Fibroblast of the conjunctiva (primary cell): ENCODE measurements at regions not wholly inside any gene's neighbourhood (a gene's known extent, or its start where the extent isn't known, plus 50 kb on each side); places are given as distances from the start of the nearest gene placed in this dataset.
"Not testable (repeated sequence)": the region's sequence is repeated elsewhere in the genome, so short reads cannot be mapped to it uniquely, and the experiment has no call there.

Source experiments
- DNase-seq: peaks from one replicate; pipeline ENCODE4 v3.0.0-alpha.2; 2010; ENCODE audit warnings: low read depth

GRCh38 chr3:152153115-152153514 is 115.6 kb upstream of the MBNL1 start:
- DNase-seq, result not testable (repeated sequence)

DNA sequence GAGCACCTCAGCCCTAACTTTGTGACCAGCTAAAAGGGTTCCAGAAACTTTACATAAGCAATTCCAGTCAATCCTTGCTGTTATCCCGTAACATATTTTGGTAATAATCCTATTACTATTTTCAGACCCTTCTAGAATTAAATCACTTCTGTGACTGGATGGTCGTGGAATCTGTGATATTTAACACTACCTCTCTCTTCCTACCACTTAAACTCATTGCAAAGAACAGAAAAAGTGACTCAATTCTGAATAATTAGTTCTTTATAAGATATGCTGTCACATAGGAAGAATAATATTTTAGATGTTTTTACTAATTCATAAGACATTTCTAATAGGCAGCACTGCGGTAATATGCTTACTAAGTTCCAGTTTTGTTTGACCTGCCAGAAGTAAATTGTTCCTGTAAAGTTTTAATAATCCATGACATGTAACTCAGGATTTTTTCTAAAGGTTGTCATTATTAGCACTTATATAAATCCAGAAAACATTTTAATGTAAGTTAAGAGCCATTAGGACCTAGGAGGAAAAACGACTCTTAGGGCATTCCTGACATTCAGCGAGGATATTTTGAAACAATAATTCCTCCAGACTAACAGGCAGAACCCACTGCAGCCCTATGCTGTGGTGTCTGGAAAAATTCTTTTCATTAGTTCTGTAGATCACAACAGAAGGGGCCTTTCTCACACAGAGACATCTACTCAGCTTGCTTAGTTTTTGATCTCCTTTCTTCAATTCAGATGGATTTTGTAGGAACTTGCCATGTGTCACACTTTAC is 113.3 kb upstream of the MBNL1 start:
- DNase-seq, result no peak

DNA sequence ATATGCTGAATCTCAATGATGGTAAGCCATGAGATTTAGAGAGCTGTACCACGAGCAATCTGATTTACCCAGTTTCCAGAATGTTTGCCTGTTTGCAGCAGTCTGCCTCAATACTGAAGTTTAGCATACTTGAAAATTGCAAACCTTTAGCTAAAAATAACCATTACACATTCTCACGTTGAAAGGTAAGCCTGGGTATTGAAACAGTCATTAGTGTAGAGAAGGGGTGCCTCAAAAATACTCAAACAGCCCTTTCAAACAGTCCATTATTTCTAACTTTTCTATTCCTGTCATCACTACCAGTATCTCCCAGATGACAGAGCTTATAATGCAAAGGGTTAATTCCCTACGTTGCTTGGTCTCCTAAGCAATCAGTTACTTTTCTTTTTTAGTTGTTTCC is 111.8 kb upstream of the MBNL1 start:
- DNase-seq, result no peak

- no peak for DNase-seq
Measured at GRCh38 chr3:152157337-152157736, 111.4 kb upstream of the MBNL1 start.

DNA sequence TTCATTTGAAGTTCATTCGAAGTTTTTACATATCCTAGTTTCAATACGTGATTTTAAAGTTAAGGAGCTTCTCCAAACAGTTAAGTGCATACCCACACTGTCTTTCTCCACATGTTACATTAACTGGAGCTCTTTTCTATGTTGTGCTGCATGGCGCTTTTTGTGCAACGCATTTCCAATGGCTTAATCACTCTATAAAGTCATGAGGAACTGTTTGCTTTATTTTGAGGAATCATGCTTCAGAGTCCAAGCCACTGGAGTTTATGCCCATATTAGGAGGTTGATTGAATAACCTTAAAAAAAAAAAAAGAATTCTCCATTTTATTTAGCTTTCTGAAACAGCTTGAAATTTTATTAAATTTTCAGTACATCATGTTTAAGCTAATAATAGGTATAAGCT is 109.4 kb upstream of the MBNL1 start:
- DNase-seq, result peak; percentile 49

DNA sequence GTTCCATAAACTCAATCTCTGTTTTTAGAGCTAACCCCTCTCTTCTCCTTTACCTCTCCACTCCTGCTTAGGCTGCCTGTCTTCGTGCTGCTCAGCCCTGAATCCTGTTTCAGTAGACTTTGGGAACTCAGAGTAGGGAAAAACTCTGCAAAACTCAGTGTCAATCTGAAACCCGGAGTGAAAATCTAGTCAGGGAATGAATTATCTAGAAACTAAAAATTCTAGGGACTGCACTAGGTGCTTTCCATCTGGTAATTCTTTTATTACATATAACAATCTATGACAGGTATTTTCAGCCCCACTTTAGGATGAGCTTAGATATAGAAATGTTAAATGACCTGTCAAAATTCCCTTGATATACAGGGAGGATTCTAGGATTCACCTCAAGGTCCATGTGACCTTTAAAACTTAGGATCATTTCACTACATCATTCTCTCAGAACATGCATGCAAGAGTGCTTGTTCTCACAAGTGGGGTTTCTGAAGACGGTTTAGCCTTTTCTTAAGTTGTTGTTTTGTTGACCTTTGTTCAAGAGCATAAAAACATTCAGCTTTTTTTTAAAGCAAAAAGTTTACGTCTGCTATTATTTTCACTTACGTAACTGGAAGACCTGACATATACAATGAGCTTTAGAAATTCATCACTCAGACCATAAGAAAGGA is 108.2 kb upstream of the MBNL1 start:
- DNase-seq, result no peak

GRCh38 chr3:152172460-152172859 is 96.3 kb upstream of the MBNL1 start:
- no peak for DNase-seq

DNA sequence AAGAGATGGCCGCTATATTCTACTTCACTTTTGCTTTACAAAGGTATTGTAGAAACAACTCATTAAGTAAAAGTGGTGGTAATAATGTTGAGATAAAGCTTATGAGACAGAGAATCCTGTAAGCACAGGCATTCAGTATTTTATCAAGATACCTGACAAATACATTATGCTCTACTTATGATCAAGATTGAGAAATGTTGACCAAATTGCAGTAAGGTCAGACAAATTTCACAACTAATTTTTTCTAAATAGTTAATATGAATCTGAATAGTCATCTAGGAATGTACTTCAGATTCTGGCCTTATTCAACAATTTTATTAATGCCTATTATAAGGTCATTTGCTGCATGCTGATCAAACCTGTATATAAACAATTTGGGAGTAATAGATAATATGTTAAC is 95.1 kb upstream of the MBNL1 start:
- DNase-seq, result no peak

GRCh38 chr3:152174876-152175527 is 93.7 kb upstream of the MBNL1 start:
- no peak for DNase-seq

- peak; percentile 87 for DNase-seq
Measured at GRCh38 chr3:152175528-152175889, 93.2 kb upstream of the MBNL1 start.

- no peak for DNase-seq
Measured at GRCh38 chr3:152176241-152176640, 92.5 kb upstream of the MBNL1 start.

- DNase-seq, result no peak
Measured at GRCh38 chr3:152176998-152177397, 91.7 kb upstream of the MBNL1 start.

DNA sequence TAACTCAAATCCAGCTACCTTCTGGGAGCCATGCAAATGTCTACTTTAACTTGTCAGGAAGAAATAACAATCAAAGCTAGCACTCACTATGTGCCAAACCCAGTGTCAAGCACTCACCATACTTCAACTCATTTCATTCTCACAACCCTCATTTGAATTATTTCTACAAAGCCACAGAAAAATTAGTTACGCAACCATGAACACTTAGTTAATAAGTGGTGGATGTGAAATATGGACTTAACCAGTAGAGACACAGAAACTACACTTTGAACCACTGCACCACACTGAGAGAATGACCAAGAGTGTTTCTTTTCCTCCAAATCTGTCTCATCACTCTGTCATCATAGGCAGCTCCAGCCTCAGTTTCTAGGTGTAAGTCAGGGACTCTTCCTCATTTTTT is 91.0 kb upstream of the MBNL1 start:
- DNase-seq, result no peak

DNA sequence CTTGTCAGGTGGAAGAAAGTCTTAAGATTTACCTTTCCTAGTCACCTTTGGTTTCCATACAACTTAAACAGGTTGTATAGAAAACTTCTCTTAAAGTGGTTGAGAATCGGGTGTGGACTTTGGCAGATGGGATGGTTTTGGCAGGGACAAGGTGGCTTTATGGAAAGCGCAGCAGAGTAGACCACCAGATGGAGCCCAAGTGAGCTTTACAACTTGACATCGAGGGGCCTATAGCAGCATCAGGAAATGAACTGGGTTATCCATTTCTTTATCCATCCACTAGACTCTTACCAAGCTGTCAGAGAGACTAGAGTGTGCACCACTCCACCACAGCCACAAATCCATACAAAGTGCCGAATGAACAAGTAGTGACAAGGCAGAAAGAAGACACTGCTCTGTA is 85.3 kb upstream of the MBNL1 start:
- DNase-seq, result peak; percentile 18

- DNase-seq, result no peak
Measured at GRCh38 chr3:152184971-152185686, 83.6 kb upstream of the MBNL1 start.

GRCh38 chr3:152185891-152186630 is 82.7 kb upstream of the MBNL1 start:
- DNase-seq, result peak; percentile 16

DNA sequence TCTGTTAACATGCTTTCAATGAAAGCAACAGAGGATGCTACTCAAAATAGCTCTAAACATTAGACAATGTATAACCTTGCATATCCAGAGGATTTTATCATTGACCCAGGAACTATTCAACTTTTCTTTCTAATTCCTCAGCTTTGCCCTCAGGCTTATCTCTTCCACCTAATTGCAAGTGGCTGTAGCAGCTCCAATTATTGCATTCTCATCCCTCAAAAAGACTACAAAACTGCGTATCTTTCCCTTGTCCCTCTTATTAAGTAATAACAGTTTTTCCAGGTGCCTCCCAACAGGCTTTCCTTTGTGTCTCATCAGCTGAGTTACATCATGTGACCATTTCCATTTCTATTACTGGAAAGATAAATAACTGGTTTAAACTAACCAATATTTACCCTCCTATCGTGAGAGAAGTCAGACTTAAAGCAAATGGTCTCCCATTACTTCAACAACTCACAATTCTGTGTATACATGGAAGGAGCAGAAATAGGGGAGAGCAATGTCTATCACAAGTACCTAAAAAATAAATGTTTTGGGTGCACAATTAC is 78.0 kb upstream of the MBNL1 start:
- no peak for DNase-seq

- DNase-seq, result no peak
Measured at GRCh38 chr3:152192050-152192449, 76.7 kb upstream of the MBNL1 start.

- DNase-seq, result no peak
Measured at GRCh38 chr3:152192936-152193672, 75.6 kb upstream of the MBNL1 start.

DNA sequence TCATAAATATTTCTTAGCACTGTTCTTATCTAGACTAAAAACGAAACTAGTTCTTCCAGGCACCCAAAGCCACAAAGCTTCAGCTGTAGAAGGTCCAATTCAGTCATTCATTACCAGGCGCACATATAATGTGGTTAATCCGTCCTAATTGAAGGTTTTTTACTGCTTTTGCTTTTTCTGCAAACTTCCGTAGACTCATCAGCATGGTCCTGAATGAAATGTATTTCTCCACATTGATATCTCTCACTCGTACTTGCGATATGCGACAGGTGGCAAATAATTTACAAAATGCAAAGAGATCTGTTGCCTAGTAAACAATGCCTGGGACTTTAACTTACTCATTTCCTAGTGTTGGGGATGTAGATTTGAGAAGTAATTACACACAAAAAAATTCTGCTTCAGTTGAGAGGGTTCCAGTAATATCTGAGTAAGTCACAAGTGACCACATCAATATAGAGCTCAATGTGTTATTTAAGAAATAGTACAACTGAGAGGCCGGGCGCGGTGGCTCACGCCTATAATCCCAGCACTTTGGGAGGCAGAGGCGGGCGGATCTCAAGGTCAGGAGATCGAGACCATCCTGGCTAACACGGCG is 75.0 kb upstream of the MBNL1 start:
- DNase-seq, result no peak

GRCh38 chr3:152195206-152195605 is 73.5 kb upstream of the MBNL1 start:
- no peak for DNase-seq
